ENCODE measurements at regions not wholly inside any gene's neighbourhood (a gene's known extent, or its start where the extent isn't known, plus 50 kb on each side); places are given as distances from the start of the nearest gene placed in this dataset.

GRCh38 chr13:44244288-44244687 is 129.3 kb upstream of the SERP2 start:
- Histone ChIP-seq H4K20me1 (ENCODE audit: control insufficient read depth, insufficient read depth, insufficient read length) (no peaks in the 10 kb centered on the region), H3K18ac (ENCODE audit: insufficient read length, low read depth, low read length) (no peak overlapping the region), H2BK12ac (ENCODE audit: insufficient read length, low read depth, low read length) (no peak overlapping the region), H3K23ac (ENCODE audit: insufficient read length, low read depth, low read length) (no peak overlapping the region), H2BK5ac (ENCODE audit: insufficient read length, low read length) (no peak overlapping the region), H3K4ac (ENCODE audit: low read depth, low read length) (no peak overlapping the region), H3K27me3 (ENCODE audit: insufficient read depth, low read length) (no peaks in the 10 kb centered on the region), H4K8ac (replicated peaks; ENCODE audit: insufficient read length, low read depth, low read length) (no peak overlapping the region), H3K4me1 (ENCODE audit: insufficient read depth, low read length) (no peaks in the 10 kb centered on the region), H3K27ac (ENCODE audit: insufficient read length, low read depth, low read length) (no peak overlapping the region), H4K5ac (ENCODE audit: insufficient read length, low read depth, low read length) (no peak overlapping the region), H2BK20ac (ENCODE audit: low read depth, low read length, poor library complexity, severe bottlenecking) (no peak overlapping the region), H3K9me3 (ENCODE audit: control insufficient read depth, low read depth, low read length) (no peaks in the 10 kb centered on the region), H2AK5ac (ENCODE audit: insufficient read length, low read length) (no peak overlapping the region), H3K79me1 (ENCODE audit: insufficient read depth, low read depth, low read length, poor library complexity, severe bottlenecking) (no peaks in the 10 kb centered on the region), H3K23me2 (ENCODE audit: insufficient read length, low read depth, low read length, poor library complexity, severe bottlenecking) (no peaks in the 10 kb centered on the region), H4K91ac (ENCODE audit: insufficient read length, low read depth, low read length) (no peak overlapping the region), H2AFZ (ENCODE audit: low read length) (no peak overlapping the region), H3K4me2 (ENCODE audit: insufficient read depth, insufficient read length, low read length) (no peak overlapping the region), H2BK15ac (ENCODE audit: low read depth, low read length) (no peak overlapping the region), H2BK120ac (ENCODE audit: low read depth, low read length, poor library complexity, severe bottlenecking) (no peak overlapping the region), H3K56ac (ENCODE audit: insufficient read length, low read depth, low read length) (no peak overlapping the region), H3K14ac (ENCODE audit: insufficient read depth, low read length) (no peak overlapping the region; the same call in 1 of the 2 replicates), H3T11ph (ENCODE audit: low read length) (no peak overlapping the region), H3K9ac (ENCODE audit: extremely low read depth, insufficient read length, low read length) (no peak overlapping the region), H3K79me2 (ENCODE audit: insufficient read depth, low read length) (no peaks in the 10 kb centered on the region)
- H3K9me3 Mint-ChIP-seq: no peaks in the 10 kb centered on the region
- H3K27ac Mint-ChIP-seq: no peak overlapping the region
- WGBS (ENCODE audit: extremely low coverage, insufficient read length, low lambda C conversion rate): no CpG with 5 or more reads among the region's 6 CpGs
- no peaks in the 10 kb centered on the region for H3K36me3 Mint-ChIP-seq (ENCODE audit: insufficient read depth in 1 of 3, low read depth in 3 of 3)
- peaks cover 0 to 10% of the 10 kb centered on the region in 2 experiments; a peak in 2 of 4 replicates for H3K4me1 Mint-ChIP-seq
- H3K27me3 Mint-ChIP-seq (ENCODE audit: low read depth): no peaks in the 10 kb centered on the region
- TF ChIP-seq, protein P1, sequence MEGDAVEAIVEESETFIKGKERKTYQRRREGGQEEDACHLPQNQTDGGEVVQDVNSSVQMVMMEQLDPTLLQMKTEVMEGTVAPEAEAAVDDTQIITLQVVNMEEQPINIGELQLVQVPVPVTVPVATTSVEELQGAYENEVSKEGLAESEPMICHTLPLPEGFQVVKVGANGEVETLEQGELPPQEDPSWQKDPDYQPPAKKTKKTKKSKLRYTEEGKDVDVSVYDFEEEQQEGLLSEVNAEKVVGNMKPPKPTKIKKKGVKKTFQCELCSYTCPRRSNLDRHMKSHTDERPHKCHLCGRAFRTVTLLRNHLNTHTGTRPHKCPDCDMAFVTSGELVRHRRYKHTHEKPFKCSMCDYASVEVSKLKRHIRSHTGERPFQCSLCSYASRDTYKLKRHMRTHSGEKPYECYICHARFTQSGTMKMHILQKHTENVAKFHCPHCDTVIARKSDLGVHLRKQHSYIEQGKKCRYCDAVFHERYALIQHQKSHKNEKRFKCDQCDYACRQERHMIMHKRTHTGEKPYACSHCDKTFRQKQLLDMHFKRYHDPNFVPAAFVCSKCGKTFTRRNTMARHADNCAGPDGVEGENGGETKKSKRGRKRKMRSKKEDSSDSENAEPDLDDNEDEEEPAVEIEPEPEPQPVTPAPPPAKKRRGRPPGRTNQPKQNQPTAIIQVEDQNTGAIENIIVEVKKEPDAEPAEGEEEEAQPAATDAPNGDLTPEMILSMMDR (conservative IDR thresholded peaks at IDR 0.05): no peak
- DNase-seq: no peak
- no peak overlapping the region for H3K4me3 Mint-ChIP-seq

Data from H9 (cell line).